ENCODE measurements at regions not wholly inside any gene's neighbourhood (a gene's known extent, or its start where the extent isn't known, plus 50 kb on each side); places are given as distances from the start of the nearest gene placed in this dataset.

DNA sequence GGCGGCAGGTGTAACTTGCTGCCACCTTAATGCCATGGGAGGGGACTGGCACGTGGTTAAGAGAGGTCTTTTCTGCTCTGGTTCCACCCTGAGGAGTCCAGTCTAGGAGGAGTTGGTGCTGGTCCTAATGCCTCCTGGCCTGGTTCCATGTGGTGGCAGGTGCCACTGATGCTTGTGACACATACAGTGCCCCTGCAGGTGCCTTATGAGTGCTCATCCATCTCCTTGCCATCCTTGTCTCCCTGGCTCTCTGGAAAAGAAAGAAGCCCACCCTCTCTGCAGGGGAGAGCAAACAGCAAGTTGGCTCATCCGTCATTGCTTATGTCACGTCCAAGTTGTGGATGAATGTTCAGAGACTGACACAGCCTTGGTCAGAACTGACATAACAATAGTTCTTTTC lies 175.8 kb upstream of the DPH6 start:
- H3K79me2 ChIP-seq (ENCODE audit: control insufficient read depth, insufficient read depth, low read length) = no peaks in the 10 kb centered on the region
- no peak overlapping the region for H3K4me2 ChIP-seq (ENCODE audit: insufficient read depth, low read length)
- intact Hi-C loops (cut with micrococcal nuclease) = no loop called here
- BruUV-seq (replicated peaks) = no TSS peak
- no peak overlapping the region for H3K27ac ChIP-seq (ENCODE audit: extremely low read depth, low read depth, low read length)
- H3K27me3 ChIP-seq (ENCODE audit: control insufficient read depth in 2 of 2, insufficient read depth in 2 of 2, low read length in 2 of 2) = no peaks in the 10 kb centered on the region; a peak in 1 of 5 replicates
- no peak for DNase-seq (ENCODE audit: extremely low read depth in 1 of 4, low spot score in 3 of 4)
- WGBS (ENCODE audit: insufficient coverage, low coverage, missing lambda C conversion rate) = 9% methylated on average over 4 of the region's 4 CpGs
- no peak overlapping the region for H3K9ac ChIP-seq (ENCODE audit: insufficient read depth in 1 of 2, low read depth in 2 of 2, low read length in 2 of 2)
- ATAC-seq = no peak
- FAIRE-seq = no peak
- TF ChIP-seq NFXL1 (CRISPR knock-in tag; IDR thresholded peaks at IDR 0.05) (no peak), RBM34 (IDR thresholded peaks at IDR 0.05; ENCODE audit: borderline replicate concordance, insufficient read depth, low read length) (no peak), ZNF263 (CRISPR knock-in tag; IDR thresholded peaks at IDR 0.05; ENCODE audit: borderline replicate concordance) (no peak), SIRT6 (IDR thresholded peaks at IDR 0.05; ENCODE audit: low read depth, low read length) (no peak)
- TF ChIP-seq, protein P1, sequence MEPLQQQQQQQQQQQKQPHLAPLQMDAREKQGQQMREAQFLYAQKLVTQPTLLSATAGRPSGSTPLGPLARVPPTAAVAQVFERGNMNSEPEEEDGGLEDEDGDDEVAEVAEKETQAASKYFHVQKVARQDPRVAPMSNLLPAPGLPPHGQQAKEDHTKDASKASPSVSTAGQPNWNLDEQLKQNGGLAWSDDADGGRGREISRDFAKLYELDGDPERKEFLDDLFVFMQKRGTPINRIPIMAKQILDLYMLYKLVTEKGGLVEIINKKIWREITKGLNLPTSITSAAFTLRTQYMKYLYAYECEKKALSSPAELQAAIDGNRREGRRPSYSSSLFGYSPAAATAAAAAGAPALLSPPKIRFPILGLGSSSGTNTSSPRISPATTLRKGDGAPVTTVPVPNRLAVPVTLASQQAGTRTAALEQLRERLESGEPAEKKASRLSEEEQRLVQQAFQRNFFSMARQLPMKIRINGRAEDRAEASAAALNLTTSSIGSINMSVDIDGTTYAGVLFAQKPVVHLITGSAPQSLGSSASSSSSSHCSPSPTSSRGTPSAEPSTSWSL (CRISPR knock-in tag; IDR thresholded peaks at IDR 0.05; ENCODE audit: borderline replicate concordance) = no peak
- H2AFZ ChIP-seq (ENCODE audit: low read depth, low read length) = no peak overlapping the region
- no peaks in the 10 kb centered on the region for H3K9me3 ChIP-seq (replicated peaks; ENCODE audit: control insufficient read depth, insufficient read depth, low read depth, low read length)
- no peaks in the 10 kb centered on the region for H3K4me1 ChIP-seq (replicated peaks in 1 of 2; ENCODE audit: control insufficient read depth in 2 of 2, insufficient read depth in 2 of 2, low read length in 2 of 2)
- in situ Hi-C loops (cut with MboI) = no loop called here
- ChIA-PET CTCF (ENCODE audit: low intra/inter-chr PET ratio) (no interaction called here), POLR2A (no interaction called here)
- H3K4me3 ChIP-seq = no peak overlapping the region
- H3K9me1 ChIP-seq (ENCODE audit: control insufficient read depth, insufficient read depth, low read length) = no peaks in the 10 kb centered on the region
- H3K36me3 ChIP-seq (ENCODE audit: control insufficient read depth, insufficient read depth, low read length) = no peaks in the 10 kb centered on the region
- H4K20me1 ChIP-seq (replicated peaks; ENCODE audit: control insufficient read depth, insufficient read depth, low read length) = no peaks in the 10 kb centered on the region

- ChIA-PET CTCF (ENCODE audit: low intra/inter-chr PET ratio) (no interaction called here), POLR2A (interaction anchor here (0.9 kb wide), 1 partner anchor 19 kb away, joined by 3 read pairs; no protein-coding TSS in a partner anchor)
- intact Hi-C loops (cut with micrococcal nuclease) (no loop called here), in situ Hi-C loops (cut with MboI) (no loop called here)
- Histone ChIP-seq H3K4me2 (ENCODE audit: insufficient read depth, low read length) (no peak overlapping the region), H3K36me3 (ENCODE audit: control insufficient read depth, insufficient read depth, low read length) (no peaks in the 10 kb centered on the region), H3K9me3 (replicated peaks; ENCODE audit: control insufficient read depth, insufficient read depth, low read depth, low read length) (no peaks in the 10 kb centered on the region), H3K4me3 (no peak overlapping the region), H3K9ac (ENCODE audit: insufficient read depth in 1 of 2, low read depth in 2 of 2, low read length in 2 of 2) (no peak overlapping the region), H3K9me1 (ENCODE audit: control insufficient read depth, insufficient read depth, low read length) (no peaks in the 10 kb centered on the region), H3K79me2 (ENCODE audit: control insufficient read depth, insufficient read depth, low read length) (no peaks in the 10 kb centered on the region), H3K27me3 (ENCODE audit: control insufficient read depth in 2 of 2, insufficient read depth in 2 of 2, low read length in 2 of 2) (no peaks in the 10 kb centered on the region; a peak in 1 of 5 replicates), H3K4me1 (replicated peaks in 1 of 2; ENCODE audit: control insufficient read depth in 2 of 2, insufficient read depth in 2 of 2, low read length in 2 of 2) (no peaks in the 10 kb centered on the region), H3K27ac (ENCODE audit: extremely low read depth, low read depth, low read length) (no peak overlapping the region), H2AFZ (ENCODE audit: low read depth, low read length) (no peak overlapping the region), H4K20me1 (replicated peaks; ENCODE audit: control insufficient read depth, insufficient read depth, low read length) (no peaks in the 10 kb centered on the region)
- ATAC-seq = no peak
- no peak for FAIRE-seq
- WGBS (ENCODE audit: insufficient coverage, low coverage, missing lambda C conversion rate) = 6% methylated on average over 3 of the region's 3 CpGs
- no peak for DNase-seq (ENCODE audit: extremely low read depth in 1 of 4, low spot score in 3 of 4)
- BruUV-seq (replicated peaks) = no TSS peak
- TF ChIP-seq TARDBP (IDR thresholded peaks at IDR 0.05) (no peak), NR1H2 (CRISPR knock-in tag; IDR thresholded peaks at IDR 0.05) (no peak), ZNF347 (CRISPR knock-in tag; IDR thresholded peaks at IDR 0.05; ENCODE audit: low read depth) (no peak), ZNF584 (CRISPR knock-in tag; IDR thresholded peaks at IDR 0.05; ENCODE audit: low read depth) (no peak)
- TF ChIP-seq, protein P2, sequence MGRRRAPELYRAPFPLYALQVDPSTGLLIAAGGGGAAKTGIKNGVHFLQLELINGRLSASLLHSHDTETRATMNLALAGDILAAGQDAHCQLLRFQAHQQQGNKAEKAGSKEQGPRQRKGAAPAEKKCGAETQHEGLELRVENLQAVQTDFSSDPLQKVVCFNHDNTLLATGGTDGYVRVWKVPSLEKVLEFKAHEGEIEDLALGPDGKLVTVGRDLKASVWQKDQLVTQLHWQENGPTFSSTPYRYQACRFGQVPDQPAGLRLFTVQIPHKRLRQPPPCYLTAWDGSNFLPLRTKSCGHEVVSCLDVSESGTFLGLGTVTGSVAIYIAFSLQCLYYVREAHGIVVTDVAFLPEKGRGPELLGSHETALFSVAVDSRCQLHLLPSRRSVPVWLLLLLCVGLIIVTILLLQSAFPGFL (CRISPR knock-in tag; IDR thresholded peaks at IDR 0.05) = no peak
Measured at GRCh38 chr15:35722501-35722900, 176.5 kb upstream of the DPH6 start.
